GM04504 (cell line): ENCODE measurements at regions not wholly inside any gene's neighbourhood (a gene's known extent, or its start where the extent isn't known, plus 50 kb on each side); places are given as distances from the start of the nearest gene placed in this dataset.

Source experiments
- DNase-seq: peaks from one replicate; pipeline ENCODE4 v3.0.0-alpha.2; 2012; ENCODE audit warnings: low read depth

- DNase-seq, result no peak
Observed at GRCh38 chr16:55943267-55943666, 68.1 kb upstream of the CES5A start.

GRCh38 chr16:55942821-55943220 lies 67.6 kb upstream of the CES5A start:
- no peak for DNase-seq

DNA sequence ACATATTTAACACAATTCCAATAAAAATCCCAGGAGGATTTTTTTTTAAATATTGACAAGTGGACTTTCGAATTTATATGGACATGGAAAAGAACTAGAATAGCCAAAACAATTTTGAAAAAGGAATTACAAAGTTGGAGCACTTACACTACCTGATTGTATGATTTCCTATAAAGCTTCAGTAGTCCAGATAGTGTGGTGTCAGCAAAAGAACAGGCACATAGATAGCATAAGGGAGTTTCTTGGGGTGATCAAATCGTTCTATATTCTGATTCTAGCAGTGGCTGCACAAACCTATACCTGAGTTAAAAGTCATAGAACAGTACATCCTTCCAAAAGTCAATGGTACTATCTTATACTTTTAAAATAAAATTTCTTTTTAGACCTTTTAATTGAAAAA lies 66.4 kb upstream of the CES5A start:
- no peak for DNase-seq

- no peak for DNase-seq
Observed at GRCh38 chr16:55938126-55938525, 63.0 kb upstream of the CES5A start.

GRCh38 chr16:55933038-55933437 lies 57.9 kb upstream of the CES5A start:
- DNase-seq, result no peak

- no peak for DNase-seq
Observed at GRCh38 chr16:55930036-55930435, 54.9 kb upstream of the CES5A start.

DNA sequence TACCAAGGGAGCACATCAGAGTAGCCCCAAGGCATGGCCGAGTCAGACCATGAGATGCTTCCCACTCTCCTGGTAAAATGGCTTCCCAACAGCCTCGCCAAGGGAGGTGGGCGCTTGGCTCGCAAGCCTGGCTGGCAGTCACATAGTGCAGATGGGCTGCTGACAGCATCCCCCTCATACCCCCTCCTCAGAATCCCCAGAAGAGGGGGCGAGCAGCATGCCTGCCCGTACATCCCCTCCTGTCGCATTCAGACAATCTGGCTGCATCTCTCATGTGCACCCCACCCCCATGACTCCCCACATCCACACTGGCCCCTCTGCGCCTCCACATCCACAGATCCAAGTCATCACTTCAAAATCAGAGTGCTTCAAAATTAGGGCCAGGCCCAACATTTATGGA lies 54.0 kb upstream of the CES5A start:
- DNase-seq, result no peak

GRCh38 chr16:55925242-55925641 lies 50.1 kb upstream of the CES5A start:
- no peak for DNase-seq
